NCI-H2196 treated with DMSO at 0.1 percent for 48 hours (cell line): ENCODE measurements at regions not wholly inside any gene's neighbourhood (a gene's known extent, or its start where the extent isn't known, plus 50 kb on each side); places are given as distances from the start of the nearest gene placed in this dataset.
"Not testable (repeated sequence)": the region's sequence is repeated elsewhere in the genome, so short reads cannot be mapped to it uniquely, and the experiment has no call there.

Experiments used
- DNase-seq: peaks from one replicate; lab custom pipeline; 2025; ENCODE audit not compliant: unreplicated experiment; lab: John Stamatoyannopoulos, UW

- no peak for DNase-seq
Measured at GRCh38 chr5:174504266-174504726, 220.1 kb upstream of the MSX2 start.

GRCh38 chr5:174505621-174506020 is 218.8 kb upstream of the MSX2 start:
- DNase-seq: no peak

- DNase-seq: not testable (repeated sequence)
Measured at GRCh38 chr5:174510782-174511453, 213.5 kb upstream of the MSX2 start.

- DNase-seq: no peak
Measured at GRCh38 chr5:174511714-174512253, 212.6 kb upstream of the MSX2 start.

GRCh38 chr5:174514325-174514724 is 210.1 kb upstream of the MSX2 start:
- DNase-seq: no peak

- DNase-seq: no peak
Measured at GRCh38 chr5:174514983-174515394, 209.4 kb upstream of the MSX2 start.

GRCh38 chr5:174516741-174517140 is 207.6 kb upstream of the MSX2 start:
- no peak for DNase-seq

GRCh38 chr5:174518512-174518911 is 205.9 kb upstream of the MSX2 start:
- DNase-seq: no peak

- no peak for DNase-seq
Measured at GRCh38 chr5:174520420-174521396, 203.7 kb upstream of the MSX2 start.

- DNase-seq: no peak
Measured at GRCh38 chr5:174521449-174521848, 202.9 kb upstream of the MSX2 start.

- no peak for DNase-seq
Measured at GRCh38 chr5:174522480-174523260, 201.7 kb upstream of the MSX2 start.

GRCh38 chr5:174523311-174524071 is 200.9 kb upstream of the MSX2 start:
- no peak for DNase-seq

- no peak for DNase-seq
Measured at GRCh38 chr5:174524351-174524750, 200.0 kb upstream of the MSX2 start.

- no peak for DNase-seq
Measured at GRCh38 chr5:174526177-174526576, 198.2 kb upstream of the MSX2 start.

- DNase-seq: no peak
Measured at GRCh38 chr5:174527916-174528540, 196.4 kb upstream of the MSX2 start.

GRCh38 chr5:174528821-174529544 is 195.4 kb upstream of the MSX2 start:
- DNase-seq: no peak

GRCh38 chr5:174529925-174530681 is 194.3 kb upstream of the MSX2 start:
- DNase-seq: no peak

GRCh38 chr5:174531782-174532191 is 192.6 kb upstream of the MSX2 start:
- no peak for DNase-seq
